ENCODE measurements at regions not wholly inside any gene's neighbourhood (a gene's known extent, or its start where the extent isn't known, plus 50 kb on each side); places are given as distances from the start of the nearest gene placed in this dataset.

- H3K36me3 ChIP-seq, result peaks cover 0 to 8% (median 0%) of the 10 kb centered on the region in 3 donors
- H3K27ac ChIP-seq, result no peak overlapping the region
- no peak overlapping the region for H3K4me3 ChIP-seq
- no peaks in the 10 kb centered on the region for H3K27me3 ChIP-seq
- H3K4me1 ChIP-seq, result no peaks in the 10 kb centered on the region
- no peaks in the 10 kb centered on the region for H3K9me3 ChIP-seq
- no peak for TF ChIP-seq CTCF (IDR thresholded peaks at IDR 0.05)
- no peak for DNase-seq
Observed at GRCh38 chr20:3354247-3354646, 53.2 kb downstream of the DNAAF9 start.

- no peaks in the 10 kb centered on the region for H3K9me3 ChIP-seq
- TF ChIP-seq CTCF (IDR thresholded peaks at IDR 0.05) (no peak), POLR2A (IDR thresholded peaks at IDR 0.05) (no peak)
- no peak overlapping the region for H3K27ac ChIP-seq
- H3K4me3 ChIP-seq, result no peak overlapping the region
- peaks cover 0 to 1% (median 0%) of the 10 kb centered on the region in 3 donors for H3K36me3 ChIP-seq
- H3K27me3 ChIP-seq, result no peaks in the 10 kb centered on the region
- no peaks in the 10 kb centered on the region for H3K4me1 ChIP-seq
- DNase-seq, result no peak
Observed at GRCh38 chr20:3353646-3354045, 53.8 kb downstream of the DNAAF9 start.

- Histone ChIP-seq H3K9me3 (no peaks in the 10 kb centered on the region), H3K4me3 (no peak overlapping the region), H3K27ac (no peak overlapping the region), H3K4me1 (no peaks in the 10 kb centered on the region), H3K27me3 (no peaks in the 10 kb centered on the region), H3K36me3 (peaks cover 0 to 8% (median 0%) of the 10 kb centered on the region in 3 donors)
- no peak for DNase-seq
- TF ChIP-seq POLR2A (IDR thresholded peaks at IDR 0.05) (no peak), CTCF (IDR thresholded peaks at IDR 0.05) (no peak)
Observed at GRCh38 chr20:3352202-3352601, 55.3 kb downstream of the DNAAF9 start.

- no peak for DNase-seq
- Histone ChIP-seq H3K4me3 (no peak overlapping the region), H3K27ac (no peak overlapping the region), H3K9me3 (no peaks in the 10 kb centered on the region), H3K27me3 (no peaks in the 10 kb centered on the region), H3K36me3 (peaks cover 0 to 8% (median 0%) of the 10 kb centered on the region in 3 donors), H3K4me1 (no peaks in the 10 kb centered on the region)
- no peak for TF ChIP-seq POLR2A (IDR thresholded peaks at IDR 0.05)
- no peak for TF ChIP-seq CTCF (IDR thresholded peaks at IDR 0.05)
Observed at GRCh38 chr20:3350422-3350821, 57.0 kb downstream of the DNAAF9 start.

- no peaks in the 10 kb centered on the region for H3K9me3 ChIP-seq
- no peaks in the 10 kb centered on the region for H3K27me3 ChIP-seq
- no peak overlapping the region for H3K4me3 ChIP-seq
- H3K4me1 ChIP-seq, result no peaks in the 10 kb centered on the region
- TF ChIP-seq POLR2A (IDR thresholded peaks at IDR 0.05) (no peak), CTCF (IDR thresholded peaks at IDR 0.05) (no peak)
- no peak for DNase-seq
- peaks cover 0 to 8% (median 0%) of the 10 kb centered on the region in 3 donors for H3K36me3 ChIP-seq
- H3K27ac ChIP-seq, result no peak overlapping the region
Observed at GRCh38 chr20:3349786-3350185, 57.7 kb downstream of the DNAAF9 start.

GRCh38 chr20:3342766-3343165 lies 64.7 kb downstream of the DNAAF9 start:
- TF ChIP-seq POLR2A (IDR thresholded peaks at IDR 0.05) (no peak), CTCF (IDR thresholded peaks at IDR 0.05) (no peak)
- DNase-seq, result no peak
- H3K4me3 ChIP-seq, result no peak overlapping the region
- H3K27me3 ChIP-seq, result no peaks in the 10 kb centered on the region
- no peaks in the 10 kb centered on the region for H3K4me1 ChIP-seq
- H3K9me3 ChIP-seq, result no peaks in the 10 kb centered on the region
- peaks cover 0 to 12% (median 0%) of the 10 kb centered on the region in 3 donors for H3K36me3 ChIP-seq
- no peak overlapping the region for H3K27ac ChIP-seq

Measured in Peyer's patch (tissue), 4 donors.